Natural killer cell treated with Interleukin-12 subunit alpha and Interleukin-12 subunit beta and Interleukin-15 and Interleukin-18, amount 100 ng/mL, for 72 hours (primary cell): ENCODE measurements at regions not wholly inside any gene's neighbourhood (a gene's known extent, or its start where the extent isn't known, plus 50 kb on each side); places are given as distances from the start of the nearest gene placed in this dataset.
"Not testable (repeated sequence)": the region's sequence is repeated elsewhere in the genome, so short reads cannot be mapped to it uniquely, and the experiment has no call there.

Source experiments
- ATAC-seq, 2 donors: fragments of 150-1000 bp; cut with Tn5 transposase in 1 of 2; sonication (Bioruptor Pico), chemical (Tn5 transposase) in 1 of 2; 2 replicates each; pipeline ENCODE4 v1.10.0; 2021
- DNase-seq: peaks from one replicate; pipeline ENCODE4 v3.0.0; 2022; ENCODE audit warnings: low spot score
- H3K27ac Mint-ChIP-seq, 2 donors: 1 replicate in 1 of 2; 2 replicates in 1 of 2; pipeline ENCODE4 v1.8.0; 2022; ENCODE audit warnings: mixed read lengths in 2 of 2, mild to moderate bottlenecking in 1 of 2, moderate library complexity in 1 of 2
- H3K27me3 Mint-ChIP-seq, 2 donors: 1 replicate in 1 of 2; 2 replicates in 1 of 2; pipeline ENCODE4 v1.8.0; 2022; ENCODE audit warnings: mixed read lengths in 2 of 2
- H3K36me3 Mint-ChIP-seq: one replicate; pipeline ENCODE4 v1.8.0; 2022; ENCODE audit warnings: mixed read lengths
- H3K4me1 Mint-ChIP-seq, 2 donors: 1 replicate in 1 of 2; 2 replicates in 1 of 2; pipeline ENCODE4 v1.8.0; 2022; ENCODE audit warnings: low read depth in 2 of 2, mixed read lengths in 2 of 2, mild to moderate bottlenecking in 1 of 2
- H3K4me3 Mint-ChIP-seq: one replicate; pipeline ENCODE4 v1.8.0; 2022; ENCODE audit warnings: mixed read lengths
- H3K9me3 Mint-ChIP-seq: 2 replicates; pipeline ENCODE4 v1.8.0; 2022; ENCODE audit warnings: mixed read lengths

DNA sequence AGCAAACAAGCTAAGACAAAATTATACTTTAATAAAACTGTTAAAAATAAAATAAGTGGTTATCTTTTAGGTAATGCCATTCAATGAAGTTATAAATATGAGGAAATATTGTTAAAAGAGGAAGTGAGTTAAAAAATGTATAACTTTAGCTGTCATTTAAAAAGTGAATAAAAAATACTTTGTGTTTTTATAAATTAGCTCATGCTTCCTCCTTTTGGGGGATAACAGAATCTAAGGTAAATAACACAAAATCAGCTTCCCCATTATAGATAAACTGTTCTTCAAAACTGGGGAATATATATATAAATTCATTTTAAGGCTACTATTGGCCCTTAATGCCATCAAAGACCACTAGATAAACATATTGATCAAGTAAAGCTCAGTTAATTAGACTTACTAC, 113.7 kb upstream of the AADACL2 start:
- Mint-ChIP-seq H3K36me3 (no peaks in the 10 kb centered on the region), H3K27me3 (peaks cover 0 to 9% of the 10 kb centered on the region in 2 donors), H3K4me1 (no peaks in the 10 kb centered on the region), H3K4me3 (no peak overlapping the region), H3K9me3 (no peaks in the 10 kb centered on the region), H3K27ac (no peak overlapping the region)
- ATAC-seq: no peak
- no peak for DNase-seq

DNA sequence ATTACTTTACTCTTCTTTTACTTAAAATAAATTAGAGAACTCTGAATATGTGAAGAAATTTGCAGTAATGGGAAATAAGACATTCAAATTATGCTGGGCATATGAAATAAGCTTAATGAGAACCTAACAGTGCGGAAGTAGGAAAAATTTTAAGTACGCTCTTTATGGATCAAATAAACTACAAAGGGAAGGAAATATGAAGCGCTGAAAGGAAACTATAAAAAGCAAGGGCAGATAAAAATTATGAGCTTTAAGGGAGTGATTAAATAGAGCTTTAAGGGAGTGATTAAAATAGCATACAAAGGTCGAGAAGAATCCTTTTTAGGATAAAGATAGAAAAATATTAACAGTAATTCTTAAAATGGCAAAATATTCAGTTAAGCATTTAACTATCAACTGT, 118.3 kb upstream of the AADACL2 start:
- ATAC-seq (no peak), DNase-seq (no peak)
- Mint-ChIP-seq H3K4me1 (no peaks in the 10 kb centered on the region), H3K9me3 (no peaks in the 10 kb centered on the region), H3K27me3 (peaks cover 0 to 9% of the 10 kb centered on the region in 2 donors), H3K27ac (no peak overlapping the region), H3K4me3 (no peak overlapping the region), H3K36me3 (no peaks in the 10 kb centered on the region)

DNA sequence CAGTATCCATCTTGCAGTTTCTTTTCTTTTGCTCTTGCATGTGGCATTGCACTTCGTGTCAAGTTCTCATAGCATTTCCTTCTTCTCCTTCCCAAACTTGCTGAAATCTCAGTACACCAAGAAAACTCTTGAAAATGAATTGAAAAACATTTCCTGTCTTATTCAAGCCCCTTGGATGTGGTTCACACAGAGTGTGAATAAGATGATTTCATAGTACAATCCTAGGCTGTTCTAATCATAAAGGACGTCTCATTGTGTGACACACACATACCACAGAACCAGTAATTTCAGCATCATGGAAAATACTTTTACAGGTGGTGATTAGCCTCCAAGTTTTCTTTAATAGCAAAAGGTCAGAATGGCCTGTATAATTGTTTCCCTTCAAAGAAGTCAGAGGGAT, 121.6 kb upstream of the AADACL2 start:
- DNase-seq (no peak), ATAC-seq (no peak)
- Mint-ChIP-seq H3K27ac (no peak overlapping the region), H3K4me3 (no peak overlapping the region), H3K9me3 (no peaks in the 10 kb centered on the region), H3K27me3 (peaks cover 3 to 11% of the 10 kb centered on the region in 2 donors), H3K36me3 (no peaks in the 10 kb centered on the region), H3K4me1 (no peaks in the 10 kb centered on the region)

DNA sequence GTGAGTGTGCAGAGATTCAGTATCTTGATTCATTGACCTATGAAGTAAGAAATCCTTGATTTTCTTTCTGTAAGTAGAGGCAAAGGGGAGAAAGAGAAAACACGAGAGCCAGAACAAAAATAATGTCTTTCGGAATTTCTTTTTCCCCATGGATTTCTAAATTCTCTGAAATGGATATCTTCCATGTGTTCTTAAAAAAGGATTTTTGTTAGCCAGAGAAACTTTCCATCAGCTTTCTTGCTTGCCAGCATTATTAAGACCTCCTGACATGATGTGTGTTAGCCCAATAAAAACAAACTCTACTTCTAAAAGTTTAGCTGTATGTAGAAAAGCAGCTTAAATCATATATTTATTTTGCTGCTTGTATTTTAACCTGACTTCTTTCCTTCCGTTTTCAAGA, 122.3 kb upstream of the AADACL2 start:
- H3K9me3 Mint-ChIP-seq: no peaks in the 10 kb centered on the region
- H3K4me3 Mint-ChIP-seq: no peak overlapping the region
- H3K36me3 Mint-ChIP-seq: no peaks in the 10 kb centered on the region
- no peak overlapping the region for H3K27ac Mint-ChIP-seq
- no peak for DNase-seq
- no peak for ATAC-seq
- H3K4me1 Mint-ChIP-seq: no peaks in the 10 kb centered on the region
- H3K27me3 Mint-ChIP-seq: peaks cover 3 to 11% of the 10 kb centered on the region in 2 donors

DNA sequence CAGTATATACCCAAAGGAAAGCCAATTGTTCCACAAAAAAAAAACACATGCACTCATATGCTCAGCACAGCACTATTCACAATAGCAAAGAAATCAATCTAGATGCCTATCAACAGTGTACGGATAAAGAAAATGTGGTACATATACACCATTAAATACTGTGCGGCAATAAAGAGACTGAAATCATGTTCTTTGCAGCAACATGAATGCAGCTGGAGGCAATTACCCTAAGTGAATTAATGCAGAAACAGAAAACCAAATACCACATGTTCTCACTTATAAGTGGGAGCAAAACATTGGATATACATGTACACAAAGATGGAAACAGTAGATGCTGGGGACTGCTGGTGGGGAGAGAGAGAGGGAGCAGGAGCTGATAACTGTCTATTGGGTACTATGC, 124.2 kb upstream of the AADACL2 start:
- Mint-ChIP-seq H3K4me1 (no peaks in the 10 kb centered on the region), H3K27ac (no peak overlapping the region), H3K27me3 (peaks cover 3 to 18% of the 10 kb centered on the region in 2 donors)

DNA sequence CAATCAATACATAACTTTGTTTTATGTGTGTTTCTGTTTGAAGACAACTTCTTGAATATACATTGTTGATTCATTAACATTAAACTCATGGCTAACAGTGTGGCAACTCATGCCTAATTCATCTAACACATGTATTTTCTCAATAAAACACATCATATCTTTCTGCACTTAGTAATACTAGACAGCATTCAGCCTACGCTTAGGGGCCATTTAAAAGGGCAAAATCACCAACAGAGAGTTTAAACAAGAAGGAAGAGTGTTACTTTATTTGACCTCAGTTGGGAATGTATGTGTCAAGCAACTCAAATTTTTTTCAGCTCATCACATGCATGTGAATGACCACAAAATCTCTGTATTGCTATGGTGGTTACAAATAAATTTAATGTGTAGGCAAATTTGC, 128.8 kb upstream of the AADACL2 start:
- Mint-ChIP-seq H3K27me3 (peaks cover 3 to 18% of the 10 kb centered on the region in 2 donors), H3K36me3 (no peaks in the 10 kb centered on the region), H3K4me1 (no peaks in the 10 kb centered on the region), H3K4me3 (no peak overlapping the region), H3K27ac (no peak overlapping the region), H3K9me3 (no peaks in the 10 kb centered on the region)
- ATAC-seq (no peak), DNase-seq (no peak)

More for the DNA sequence above, 124.2 kb upstream of the AADACL2 start:
- Mint-ChIP-seq H3K4me3 (no peak overlapping the region), H3K36me3 (no peaks in the 10 kb centered on the region), H3K9me3 (no peaks in the 10 kb centered on the region)
- ATAC-seq (no peak), DNase-seq (no peak)

DNA sequence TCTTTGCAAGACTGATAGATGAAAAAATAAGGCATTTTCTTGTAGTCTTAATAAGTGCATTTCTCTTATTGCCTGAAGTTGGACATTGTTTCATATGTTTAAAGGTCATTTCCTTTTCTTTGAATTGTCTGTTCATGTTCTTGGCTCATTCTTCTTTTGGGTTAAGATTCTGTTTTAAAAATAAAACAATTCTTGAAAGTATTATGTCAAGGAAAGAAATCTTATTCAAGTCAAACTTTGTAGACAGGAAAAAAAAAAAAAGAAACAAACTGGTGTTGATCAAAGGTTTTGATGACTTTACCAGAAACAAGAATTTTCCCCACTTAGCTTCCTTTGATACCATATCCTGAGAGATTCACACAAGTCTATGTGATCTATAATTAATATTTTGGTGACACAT, 132.9 kb upstream of the AADACL2 start:
- H3K36me3 Mint-ChIP-seq: no peaks in the 10 kb centered on the region
- H3K4me1 Mint-ChIP-seq: no peaks in the 10 kb centered on the region
- no peak overlapping the region for H3K27ac Mint-ChIP-seq
- no peak overlapping the region for H3K4me3 Mint-ChIP-seq
- DNase-seq (no peak), ATAC-seq (no peak)
- peaks cover 3 to 15% of the 10 kb centered on the region in 2 donors for H3K27me3 Mint-ChIP-seq
- no peaks in the 10 kb centered on the region for H3K9me3 Mint-ChIP-seq

DNA sequence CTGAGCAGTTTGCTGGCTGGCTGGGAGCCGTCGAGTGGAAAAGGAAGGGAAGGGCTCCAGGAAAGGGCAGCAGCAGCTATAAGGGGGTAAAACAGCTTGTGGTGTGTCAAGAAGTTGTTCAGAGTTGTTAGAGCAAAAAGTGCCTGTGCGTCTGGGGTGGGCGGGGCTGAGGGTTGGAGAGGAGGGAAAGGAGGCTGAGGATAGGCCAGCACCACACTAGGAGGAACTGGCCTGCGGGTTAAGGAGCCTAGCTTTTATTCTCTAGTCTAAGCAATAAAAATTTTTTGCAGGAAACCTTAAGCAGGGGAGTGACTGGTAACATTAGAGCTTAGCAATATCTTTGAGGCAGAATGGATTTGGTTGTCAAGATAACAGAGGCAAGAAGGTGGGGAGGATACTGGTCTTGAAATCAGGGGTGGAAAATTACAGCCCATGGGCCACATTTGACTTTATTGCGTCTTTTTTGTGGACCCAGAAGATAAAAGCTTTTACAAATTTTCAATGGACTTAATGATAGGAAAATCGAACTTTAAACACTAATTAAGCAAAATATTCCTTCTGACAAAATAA, 134.5 kb upstream of the AADACL2 start:
- H3K4me1 Mint-ChIP-seq: no peaks in the 10 kb centered on the region
- no peak overlapping the region for H3K27ac Mint-ChIP-seq
- no peaks in the 10 kb centered on the region for H3K9me3 Mint-ChIP-seq
- no peaks in the 10 kb centered on the region for H3K36me3 Mint-ChIP-seq
- H3K27me3 Mint-ChIP-seq: peaks cover 3 to 8% of the 10 kb centered on the region in 2 donors
- no peak overlapping the region for H3K4me3 Mint-ChIP-seq
- DNase-seq (no peak), ATAC-seq (no peak)

DNA sequence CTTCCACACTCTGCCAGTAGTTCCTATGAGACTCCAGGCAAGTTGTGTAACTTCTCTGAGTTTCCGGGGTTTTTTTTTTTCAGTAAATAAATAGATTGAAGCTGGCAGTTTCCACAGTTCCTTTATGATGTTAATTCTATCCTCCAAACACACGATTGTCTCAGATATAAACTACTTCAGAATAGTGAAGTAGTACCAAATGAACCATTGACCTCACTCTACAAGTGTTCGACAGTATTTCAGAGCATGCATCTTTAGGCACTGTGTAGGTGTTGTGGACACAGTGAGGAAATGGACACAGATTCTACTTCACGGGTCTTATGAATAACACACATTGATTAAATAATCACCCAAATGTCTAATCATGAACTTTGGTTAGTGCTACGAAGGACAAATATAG, 136.1 kb upstream of the IGSF10 start:
- no peaks in the 10 kb centered on the region for H3K9me3 Mint-ChIP-seq
- H3K4me1 Mint-ChIP-seq: no peaks in the 10 kb centered on the region
- H3K27ac Mint-ChIP-seq: no peak overlapping the region
- no peak for ATAC-seq
- no peaks in the 10 kb centered on the region for H3K36me3 Mint-ChIP-seq
- peaks cover 3 to 8% of the 10 kb centered on the region in 2 donors for H3K27me3 Mint-ChIP-seq
- no peak for DNase-seq
- H3K4me3 Mint-ChIP-seq: no peak overlapping the region

DNA sequence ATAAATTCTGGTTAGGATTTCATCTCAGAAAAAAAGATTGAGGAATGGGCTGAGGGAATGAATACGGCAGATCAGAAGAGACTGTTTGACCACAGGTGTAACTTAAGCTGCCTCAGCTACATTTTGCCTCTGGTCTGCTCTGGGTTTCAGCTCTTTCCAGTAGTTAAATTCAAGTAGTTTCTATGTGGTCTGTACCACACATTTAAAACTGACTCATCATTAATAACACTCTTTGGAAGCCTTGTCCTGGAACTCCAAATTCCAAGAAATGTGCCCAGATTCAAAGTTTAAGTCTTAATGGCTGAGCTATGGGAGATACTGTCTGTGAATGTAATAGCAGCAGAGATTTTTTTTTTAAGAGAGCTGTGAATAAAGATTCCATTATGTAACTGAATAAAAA, 133.1 kb upstream of the IGSF10 start:
- DNase-seq (no peak), ATAC-seq (no peak)
- no peaks in the 10 kb centered on the region for H3K4me1 Mint-ChIP-seq
- peaks cover 4 to 11% of the 10 kb centered on the region in 2 donors for H3K27me3 Mint-ChIP-seq
- H3K4me3 Mint-ChIP-seq: no peak overlapping the region
- H3K9me3 Mint-ChIP-seq: no peaks in the 10 kb centered on the region
- no peak overlapping the region for H3K27ac Mint-ChIP-seq
- no peaks in the 10 kb centered on the region for H3K36me3 Mint-ChIP-seq

DNA sequence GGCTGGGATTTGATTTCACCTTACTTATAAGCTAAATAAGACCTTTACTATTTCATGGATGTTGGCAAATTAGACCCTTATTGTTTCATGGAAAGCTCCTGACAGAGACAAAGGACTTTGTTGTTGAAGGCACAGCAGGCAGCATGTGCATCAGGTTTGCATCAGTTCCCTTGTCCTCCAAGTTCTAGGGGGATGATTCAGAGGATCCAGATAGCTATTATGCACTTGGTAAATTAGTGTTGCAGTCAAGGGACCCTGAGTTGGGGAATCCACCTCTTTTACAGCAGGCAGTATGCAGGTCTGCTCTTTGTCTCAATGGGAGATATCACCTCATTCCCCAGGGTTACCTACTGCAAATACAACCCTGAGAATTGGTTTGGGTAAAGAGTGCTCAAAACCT, 131.4 kb upstream of the IGSF10 start:
- Mint-ChIP-seq H3K9me3 (no peaks in the 10 kb centered on the region), H3K27ac (no peak overlapping the region), H3K4me1 (no peaks in the 10 kb centered on the region), H3K27me3 (peaks cover 4 to 6% of the 10 kb centered on the region in 2 donors), H3K4me3 (no peak overlapping the region), H3K36me3 (no peaks in the 10 kb centered on the region)
- no peak for DNase-seq
- no peak for ATAC-seq

DNA sequence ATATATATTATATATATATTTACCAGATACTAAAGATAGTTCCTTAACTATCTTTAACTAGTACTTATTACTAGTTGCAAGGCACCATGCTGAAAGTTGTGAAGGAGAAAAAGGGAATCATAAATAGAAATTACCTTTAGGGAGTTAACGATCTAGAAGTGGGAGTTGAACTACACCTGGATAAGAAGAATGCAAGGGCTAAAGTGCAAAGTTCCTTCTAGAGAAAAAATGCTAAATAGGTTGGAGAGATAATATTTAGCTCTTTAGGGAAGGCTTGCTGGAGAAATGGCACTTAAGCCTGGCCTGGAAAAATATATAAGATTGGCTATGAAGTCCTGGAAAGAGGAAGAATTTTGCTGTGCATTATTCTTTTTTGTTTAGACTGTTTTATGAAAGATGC, 130.6 kb upstream of the IGSF10 start:
- no peak overlapping the region for H3K4me3 Mint-ChIP-seq
- no peaks in the 10 kb centered on the region for H3K9me3 Mint-ChIP-seq
- H3K36me3 Mint-ChIP-seq: no peaks in the 10 kb centered on the region
- no peaks in the 10 kb centered on the region for H3K4me1 Mint-ChIP-seq
- H3K27me3 Mint-ChIP-seq: peaks cover 4 to 6% of the 10 kb centered on the region in 2 donors
- H3K27ac Mint-ChIP-seq: no peak overlapping the region
- ATAC-seq (no peak), DNase-seq (no peak)

DNA sequence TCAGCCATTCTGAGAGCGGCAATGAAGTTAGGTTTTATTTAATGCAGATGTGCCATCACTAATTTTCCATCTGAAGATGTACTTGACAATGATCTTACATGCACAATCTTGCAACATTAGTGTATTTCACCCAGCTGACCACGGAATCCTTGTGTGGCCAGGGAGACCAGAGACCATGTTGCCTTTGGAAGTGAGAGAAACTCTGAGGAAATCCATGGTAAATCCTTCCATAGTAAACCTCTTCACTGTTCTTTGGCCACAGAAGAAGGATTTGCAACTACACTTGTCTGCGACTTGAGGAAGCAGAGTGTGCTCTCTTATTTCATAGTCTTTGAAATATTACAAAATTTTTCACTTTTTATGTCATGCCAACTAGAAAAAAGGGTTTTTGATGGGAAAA, 128.4 kb upstream of the IGSF10 start:
- Mint-ChIP-seq H3K4me3 (no peak overlapping the region), H3K9me3 (no peaks in the 10 kb centered on the region), H3K4me1 (no peaks in the 10 kb centered on the region), H3K36me3 (no peaks in the 10 kb centered on the region), H3K27ac (no peak overlapping the region), H3K27me3 (peaks cover 4 to 6% of the 10 kb centered on the region in 2 donors)
- DNase-seq (no peak), ATAC-seq (no peak)

DNA sequence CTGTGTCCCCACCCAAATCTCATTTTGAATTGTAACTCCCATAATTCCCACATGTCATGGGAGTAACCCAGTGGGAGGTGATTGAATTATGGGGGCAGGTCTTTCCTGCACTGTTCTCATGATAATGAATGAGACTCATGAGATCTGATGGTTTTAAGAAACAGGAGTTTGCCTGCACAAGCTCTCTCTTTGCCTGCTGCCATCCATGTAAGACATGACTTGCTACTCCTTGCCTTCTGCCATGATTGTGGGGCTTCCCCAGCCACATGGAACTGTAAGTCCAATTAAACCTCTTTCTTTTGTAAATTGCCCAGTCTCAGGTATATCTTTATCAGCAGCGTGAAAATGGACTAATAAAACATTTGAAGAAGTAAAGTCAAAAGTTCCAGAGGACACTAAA, 126.8 kb upstream of the IGSF10 start:
- not testable (repeated sequence) for DNase-seq, ATAC-seq, H3K27me3 Mint-ChIP-seq, H3K9me3 Mint-ChIP-seq, H3K4me1 Mint-ChIP-seq, H3K4me3 Mint-ChIP-seq, H3K27ac Mint-ChIP-seq, H3K36me3 Mint-ChIP-seq

DNA sequence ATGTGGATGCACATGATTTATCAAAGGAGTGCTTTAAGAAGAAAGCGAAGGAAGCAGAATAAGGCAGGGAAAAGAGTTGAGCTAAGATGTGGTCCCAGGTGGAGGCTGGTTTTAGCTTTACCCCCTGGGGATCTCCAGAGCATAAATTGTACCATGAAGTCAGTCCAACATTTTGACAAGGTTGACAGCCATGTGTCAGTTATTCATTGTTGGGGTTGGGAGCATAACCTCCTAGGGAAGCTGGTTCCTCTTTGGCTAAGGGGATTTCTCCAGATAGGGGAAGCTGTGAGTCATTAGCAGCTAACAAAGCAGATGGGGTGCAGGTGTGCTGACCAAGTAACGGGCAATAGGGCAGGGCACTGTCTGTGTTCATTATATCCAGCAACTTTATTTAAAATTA, 123.7 kb upstream of the IGSF10 start:
- ATAC-seq (no peak), DNase-seq (no peak)
- Mint-ChIP-seq H3K4me3 (no peak overlapping the region), H3K36me3 (no peaks in the 10 kb centered on the region), H3K27ac (no peak overlapping the region), H3K9me3 (no peaks in the 10 kb centered on the region), H3K27me3 (peaks cover 2 to 3% of the 10 kb centered on the region in 2 donors), H3K4me1 (no peaks in the 10 kb centered on the region)
